ENCODE measurements at regions not wholly inside any gene's neighbourhood (a gene's known extent, or its start where the extent isn't known, plus 50 kb on each side); places are given as distances from the start of the nearest gene placed in this dataset.

DNA sequence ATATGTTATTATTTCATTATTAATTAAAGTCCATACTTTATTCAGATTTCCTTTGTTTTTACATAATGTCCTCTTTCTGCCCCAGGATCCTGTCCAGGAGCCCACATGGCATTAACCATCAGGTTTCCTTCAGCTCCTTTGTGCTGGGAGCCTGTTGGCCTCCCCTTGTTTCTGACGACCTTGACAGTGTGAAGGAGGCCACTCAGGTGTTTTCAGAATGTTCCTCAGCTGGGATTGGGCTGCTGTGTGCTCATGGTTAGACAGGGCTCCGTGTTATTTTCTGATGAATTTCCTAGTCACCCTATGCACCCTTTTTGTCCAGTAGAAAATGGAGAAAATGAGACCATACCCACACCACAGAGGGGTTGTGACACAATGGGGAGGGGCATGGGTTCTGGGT lies 281.0 kb upstream of the FOXF1 start:
- DNase-seq: no peak
- H3K4me3 ChIP-seq: no peak overlapping the region
- 51 to 83% (median 56%) methylated on average over 2 of the region's 2 CpGs for WGBS, 5 donors

GRCh38 chr16:86229866-86230656 lies 280.3 kb upstream of the FOXF1 start:
- H3K27me3 ChIP-seq: peaks cover 0 to 19% (median 0%) of the 10 kb centered on the region in 3 donors
- 81 to 88% (median 83%) methylated on average over 21 to 22 of the region's 22 CpGs for WGBS, 5 donors

More for the DNA sequence above, 281.0 kb upstream of the FOXF1 start:
- TF ChIP-seq POLR2AphosphoS5 (IDR thresholded peaks at IDR 0.05) (no peak), POLR2A (IDR thresholded peaks at IDR 0.05) (no peak), EP300 (IDR thresholded peaks at IDR 0.05) (no peak)
- TF ChIP-seq, protein P1, sequence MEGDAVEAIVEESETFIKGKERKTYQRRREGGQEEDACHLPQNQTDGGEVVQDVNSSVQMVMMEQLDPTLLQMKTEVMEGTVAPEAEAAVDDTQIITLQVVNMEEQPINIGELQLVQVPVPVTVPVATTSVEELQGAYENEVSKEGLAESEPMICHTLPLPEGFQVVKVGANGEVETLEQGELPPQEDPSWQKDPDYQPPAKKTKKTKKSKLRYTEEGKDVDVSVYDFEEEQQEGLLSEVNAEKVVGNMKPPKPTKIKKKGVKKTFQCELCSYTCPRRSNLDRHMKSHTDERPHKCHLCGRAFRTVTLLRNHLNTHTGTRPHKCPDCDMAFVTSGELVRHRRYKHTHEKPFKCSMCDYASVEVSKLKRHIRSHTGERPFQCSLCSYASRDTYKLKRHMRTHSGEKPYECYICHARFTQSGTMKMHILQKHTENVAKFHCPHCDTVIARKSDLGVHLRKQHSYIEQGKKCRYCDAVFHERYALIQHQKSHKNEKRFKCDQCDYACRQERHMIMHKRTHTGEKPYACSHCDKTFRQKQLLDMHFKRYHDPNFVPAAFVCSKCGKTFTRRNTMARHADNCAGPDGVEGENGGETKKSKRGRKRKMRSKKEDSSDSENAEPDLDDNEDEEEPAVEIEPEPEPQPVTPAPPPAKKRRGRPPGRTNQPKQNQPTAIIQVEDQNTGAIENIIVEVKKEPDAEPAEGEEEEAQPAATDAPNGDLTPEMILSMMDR (IDR thresholded peaks at IDR 0.05): no peak
- H3K27me3 ChIP-seq: peaks cover 0 to 19% (median 0%) of the 10 kb centered on the region in 3 donors
- no peaks in the 10 kb centered on the region for H3K36me3 ChIP-seq
- no peak overlapping the region for H3K27ac ChIP-seq
- no peaks in the 10 kb centered on the region for H3K4me1 ChIP-seq
- intact Hi-C loops (cut with DNase I; ENCODE audit: low total_unique reads): no loop called here
- no peaks in the 10 kb centered on the region for H3K9me3 ChIP-seq

DNA sequence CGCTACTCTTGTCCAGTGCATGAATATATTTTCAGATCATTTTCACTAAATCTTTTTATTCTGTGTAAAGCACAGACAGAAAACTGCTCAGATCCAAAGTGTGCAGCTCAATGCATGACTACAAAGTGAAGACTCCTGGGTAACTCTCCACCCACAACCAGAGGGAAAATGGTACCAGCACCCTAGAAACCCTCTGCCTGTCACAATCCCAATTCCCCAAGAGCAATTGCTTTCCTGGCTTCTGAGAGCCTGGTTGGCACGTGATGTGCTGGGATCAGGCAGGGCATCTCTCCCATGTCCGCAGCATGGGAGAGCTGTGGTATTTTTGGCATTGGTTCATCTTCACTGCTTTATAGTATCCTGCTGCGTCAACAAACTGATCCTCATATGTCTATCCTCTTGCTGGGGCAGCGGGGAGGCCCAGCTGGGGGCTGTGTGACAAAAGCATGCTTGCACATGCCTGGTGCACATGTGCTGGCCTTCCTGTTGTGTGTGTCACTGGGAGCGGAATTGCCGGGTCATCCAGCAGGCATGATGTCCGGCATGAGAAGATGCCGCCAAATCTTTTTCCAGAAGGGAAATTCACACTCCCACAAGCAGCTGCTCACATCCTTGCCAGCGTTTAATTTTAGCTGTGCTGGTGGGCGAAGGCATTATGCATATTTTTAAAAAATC lies 278.9 kb upstream of the FOXF1 start:
- intact Hi-C loops (cut with DNase I; ENCODE audit: low total_unique reads): no loop called here
- no peak overlapping the region for H3K27ac ChIP-seq
- no peaks in the 10 kb centered on the region for H3K9me3 ChIP-seq
- H3K4me1 ChIP-seq: no peaks in the 10 kb centered on the region
- 70 to 80% (median 77%) methylated on average over 10 to 11 of the region's 11 CpGs for WGBS, 5 donors
- peaks cover 0 to 19% (median 0%) of the 10 kb centered on the region in 3 donors for H3K27me3 ChIP-seq
- no peak overlapping the region for H3K4me3 ChIP-seq
- TF ChIP-seq EP300 (IDR thresholded peaks at IDR 0.05) (no peak), POLR2A (IDR thresholded peaks at IDR 0.05) (no peak), POLR2AphosphoS5 (IDR thresholded peaks at IDR 0.05) (no peak)
- TF ChIP-seq, protein P1 (IDR thresholded peaks at IDR 0.05): no peak
- no peaks in the 10 kb centered on the region for H3K36me3 ChIP-seq
- DNase-seq: no peak

More at GRCh38 chr16:86229866-86230656, 280.3 kb upstream of the FOXF1 start:
- no peaks in the 10 kb centered on the region for H3K9me3 ChIP-seq
- DNase-seq: no peak
- no peaks in the 10 kb centered on the region for H3K4me1 ChIP-seq
- no peak overlapping the region for H3K27ac ChIP-seq
- intact Hi-C loops (cut with DNase I; ENCODE audit: low total_unique reads): no loop called here
- no peak overlapping the region for H3K4me3 ChIP-seq
- no peaks in the 10 kb centered on the region for H3K36me3 ChIP-seq
- TF ChIP-seq EP300 (IDR thresholded peaks at IDR 0.05) (no peak), POLR2AphosphoS5 (IDR thresholded peaks at IDR 0.05) (no peak), POLR2A (IDR thresholded peaks at IDR 0.05) (no peak)
- TF ChIP-seq, protein P1 (IDR thresholded peaks at IDR 0.05): no peak

GRCh38 chr16:86231996-86232350 lies 278.4 kb upstream of the FOXF1 start:
- H3K4me3 ChIP-seq: no peak overlapping the region
- H3K4me1 ChIP-seq: no peaks in the 10 kb centered on the region
- H3K36me3 ChIP-seq: no peaks in the 10 kb centered on the region
- intact Hi-C loops (cut with DNase I; ENCODE audit: low total_unique reads): no loop called here
- H3K27ac ChIP-seq: no peak overlapping the region
- no peak for DNase-seq
- TF ChIP-seq POLR2AphosphoS5 (IDR thresholded peaks at IDR 0.05) (no peak), POLR2A (IDR thresholded peaks at IDR 0.05) (no peak), EP300 (IDR thresholded peaks at IDR 0.05) (no peak)
- TF ChIP-seq, protein P1 (IDR thresholded peaks at IDR 0.05): no peak
- H3K9me3 ChIP-seq: no peaks in the 10 kb centered on the region
- H3K27me3 ChIP-seq: peaks cover 0 to 19% (median 0%) of the 10 kb centered on the region in 3 donors
- WGBS, 5 donors: 68 to 87% (median 81%) methylated on average over 8 to 9 of the region's 9 CpGs
